ENCODE measurements at regions not wholly inside any gene's neighbourhood (a gene's known extent, or its start where the extent isn't known, plus 50 kb on each side); places are given as distances from the start of the nearest gene placed in this dataset.

DNA sequence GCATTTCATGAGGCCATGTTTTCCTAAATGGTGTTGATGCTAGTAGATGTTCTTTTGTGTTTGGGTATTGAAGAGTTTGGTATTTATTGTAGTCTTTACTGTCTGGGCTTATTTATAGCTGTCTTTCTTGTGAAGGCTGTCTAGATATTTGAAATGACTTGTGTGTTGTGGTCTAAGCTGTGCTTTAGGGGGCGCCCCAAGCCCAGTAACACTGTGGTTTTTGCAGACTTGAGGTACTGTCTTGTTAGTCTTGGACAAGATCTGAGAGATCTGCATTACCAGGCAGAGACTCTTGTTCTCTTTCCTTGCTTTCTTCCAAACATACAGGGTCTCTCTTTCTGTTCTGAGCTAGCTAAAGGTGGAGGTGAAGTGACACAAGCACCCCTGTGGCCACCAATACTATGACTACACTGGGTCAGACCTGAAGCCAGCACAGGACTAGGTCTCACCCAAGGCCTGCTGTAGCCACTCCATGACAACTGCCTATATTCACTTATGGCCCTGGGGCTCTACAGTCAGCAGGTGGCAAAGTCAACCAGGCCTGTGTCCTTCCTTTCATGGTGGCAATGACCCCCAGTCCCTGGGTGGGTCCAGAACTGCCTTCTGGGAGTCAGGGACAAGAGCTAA lies 152.1 kb upstream of the TBC1D5 start (continued):
- TF ChIP-seq, protein P1, sequence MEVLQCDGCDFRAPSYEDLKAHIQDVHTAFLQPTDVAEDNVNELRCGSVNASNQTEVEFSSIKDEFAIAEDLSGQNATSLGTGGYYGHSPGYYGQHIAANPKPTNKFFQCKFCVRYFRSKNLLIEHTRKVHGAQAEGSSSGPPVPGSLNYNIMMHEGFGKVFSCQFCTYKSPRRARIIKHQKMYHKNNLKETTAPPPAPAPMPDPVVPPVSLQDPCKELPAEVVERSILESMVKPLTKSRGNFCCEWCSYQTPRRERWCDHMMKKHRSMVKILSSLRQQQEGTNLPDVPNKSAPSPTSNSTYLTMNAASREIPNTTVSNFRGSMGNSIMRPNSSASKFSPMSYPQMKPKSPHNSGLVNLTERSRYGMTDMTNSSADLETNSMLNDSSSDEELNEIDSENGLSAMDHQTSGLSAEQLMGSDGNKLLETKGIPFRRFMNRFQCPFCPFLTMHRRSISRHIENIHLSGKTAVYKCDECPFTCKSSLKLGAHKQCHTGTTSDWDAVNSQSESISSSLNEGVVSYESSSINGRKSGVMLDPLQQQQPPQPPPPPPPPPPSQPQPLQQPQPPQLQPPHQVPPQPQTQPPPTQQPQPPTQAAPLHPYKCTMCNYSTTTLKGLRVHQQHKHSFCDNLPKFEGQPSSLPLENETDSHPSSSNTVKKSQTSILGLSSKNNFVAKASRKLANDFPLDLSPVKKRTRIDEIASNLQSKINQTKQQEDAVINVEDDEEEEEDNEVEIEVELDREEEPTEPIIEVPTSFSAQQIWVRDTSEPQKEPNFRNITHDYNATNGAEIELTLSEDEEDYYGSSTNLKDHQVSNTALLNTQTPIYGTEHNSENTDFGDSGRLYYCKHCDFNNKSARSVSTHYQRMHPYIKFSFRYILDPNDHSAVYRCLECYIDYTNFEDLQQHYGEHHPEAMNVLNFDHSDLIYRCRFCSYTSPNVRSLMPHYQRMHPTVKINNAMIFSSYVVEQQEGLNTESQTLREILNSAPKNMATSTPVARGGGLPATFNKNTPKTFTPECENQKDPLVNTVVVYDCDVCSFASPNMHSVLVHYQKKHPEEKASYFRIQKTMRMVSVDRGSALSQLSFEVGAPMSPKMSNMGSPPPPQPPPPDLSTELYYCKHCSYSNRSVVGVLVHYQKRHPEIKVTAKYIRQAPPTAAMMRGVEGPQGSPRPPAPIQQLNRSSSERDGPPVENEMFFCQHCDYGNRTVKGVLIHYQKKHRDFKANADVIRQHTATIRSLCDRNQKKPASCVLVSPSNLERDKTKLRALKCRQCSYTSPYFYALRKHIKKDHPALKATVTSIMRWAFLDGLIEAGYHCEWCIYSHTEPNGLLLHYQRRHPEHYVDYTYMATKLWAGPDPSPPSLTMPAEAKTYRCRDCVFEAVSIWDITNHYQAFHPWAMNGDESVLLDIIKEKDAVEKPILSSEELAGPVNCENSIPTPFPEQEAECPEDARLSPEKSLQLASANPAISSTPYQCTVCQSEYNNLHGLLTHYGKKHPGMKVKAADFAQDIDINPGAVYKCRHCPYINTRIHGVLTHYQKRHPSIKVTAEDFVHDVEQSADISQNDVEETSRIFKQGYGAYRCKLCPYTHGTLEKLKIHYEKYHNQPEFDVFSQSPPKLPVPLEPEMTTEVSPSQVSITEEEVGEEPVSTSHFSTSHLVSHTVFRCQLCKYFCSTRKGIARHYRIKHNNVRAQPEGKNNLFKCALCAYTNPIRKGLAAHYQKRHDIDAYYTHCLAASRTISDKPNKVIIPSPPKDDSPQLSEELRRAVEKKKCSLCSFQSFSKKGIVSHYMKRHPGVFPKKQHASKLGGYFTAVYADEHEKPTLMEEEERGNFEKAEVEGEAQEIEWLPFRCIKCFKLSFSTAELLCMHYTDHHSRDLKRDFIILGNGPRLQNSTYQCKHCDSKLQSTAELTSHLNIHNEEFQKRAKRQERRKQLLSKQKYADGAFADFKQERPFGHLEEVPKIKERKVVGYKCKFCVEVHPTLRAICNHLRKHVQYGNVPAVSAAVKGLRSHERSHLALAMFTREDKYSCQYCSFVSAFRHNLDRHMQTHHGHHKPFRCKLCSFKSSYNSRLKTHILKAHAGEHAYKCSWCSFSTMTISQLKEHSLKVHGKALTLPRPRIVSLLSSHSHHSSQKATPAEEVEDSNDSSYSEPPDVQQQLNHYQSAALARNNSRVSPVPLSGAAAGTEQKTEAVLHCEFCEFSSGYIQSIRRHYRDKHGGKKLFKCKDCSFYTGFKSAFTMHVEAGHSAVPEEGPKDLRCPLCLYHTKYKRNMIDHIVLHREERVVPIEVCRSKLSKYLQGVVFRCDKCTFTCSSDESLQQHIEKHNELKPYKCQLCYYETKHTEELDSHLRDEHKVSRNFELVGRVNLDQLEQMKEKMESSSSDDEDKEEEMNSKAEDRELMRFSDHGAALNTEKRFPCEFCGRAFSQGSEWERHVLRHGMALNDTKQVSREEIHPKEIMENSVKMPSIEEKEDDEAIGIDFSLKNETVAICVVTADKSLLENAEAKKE (CRISPR knock-in tag; IDR thresholded peaks at IDR 0.05) = 0 out of 2 replicates have a peak, but pooled peaks have one; percentile 57
- no peak for TF ChIP-seq JUNB (IDR thresholded peaks at IDR 0.05; ENCODE audit: unreplicated experiment)

DNA sequence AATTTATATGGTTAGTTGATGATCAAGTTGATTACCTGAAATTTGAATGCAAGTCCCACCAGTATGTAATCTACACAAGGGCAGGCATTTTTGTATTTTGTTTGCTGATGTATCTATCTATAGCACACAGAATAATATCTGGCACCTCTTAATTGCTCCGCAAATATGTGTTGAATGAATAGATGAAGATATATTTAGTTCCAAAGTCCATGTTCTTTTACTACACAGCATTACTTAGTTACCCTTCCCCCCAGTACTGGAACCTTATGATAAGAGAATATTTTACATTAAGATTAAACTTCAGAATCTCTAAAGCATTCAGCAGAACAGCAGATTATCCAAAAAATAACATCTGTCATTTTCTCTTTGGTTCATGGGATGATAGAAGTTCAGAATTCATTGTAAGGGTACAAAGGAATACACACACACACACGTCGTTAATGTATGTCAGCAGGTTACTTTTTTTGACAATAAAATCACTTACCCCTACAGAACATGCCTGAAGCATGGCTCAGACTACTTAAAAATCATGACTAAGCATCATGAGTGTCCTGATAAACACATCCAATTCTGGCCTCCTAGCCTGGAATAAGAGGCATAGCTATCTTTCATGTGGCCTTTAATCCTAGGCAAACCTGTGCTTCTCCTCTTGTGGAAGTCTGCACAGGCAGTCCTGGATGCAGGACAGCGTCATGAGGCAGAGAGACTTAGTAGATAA lies 148.9 kb upstream of the TBC1D5 start:
- no peaks in the 10 kb centered on the region for H3K4me1 ChIP-seq (ENCODE audit: insufficient read depth)
- H3K4me3 ChIP-seq = no peak overlapping the region
- no peak for DNase-seq (ENCODE audit: low spot score)
- no peak overlapping the region for H3K27ac ChIP-seq (ENCODE audit: low read depth)
- H4K20me1 ChIP-seq (replicated peaks; ENCODE audit: insufficient read depth) = no peaks in the 10 kb centered on the region
- no peak for ATAC-seq
- H2AFZ ChIP-seq = no peak overlapping the region
- H3K36me3 Mint-ChIP-seq (ENCODE audit: low read depth) = no peaks in the 10 kb centered on the region
- no peak overlapping the region for H3K4me2 ChIP-seq
- no peak overlapping the region for H3K27ac Mint-ChIP-seq
- no peak for TF ChIP-seq EZH2 (IDR thresholded peaks at IDR 0.05; ENCODE audit: low read depth, unreplicated experiment)
- TF ChIP-seq NANOG (IDR thresholded peaks at IDR 0.05; ENCODE audit: borderline replicate concordance) = no peak
- TF ChIP-seq, protein P2, sequence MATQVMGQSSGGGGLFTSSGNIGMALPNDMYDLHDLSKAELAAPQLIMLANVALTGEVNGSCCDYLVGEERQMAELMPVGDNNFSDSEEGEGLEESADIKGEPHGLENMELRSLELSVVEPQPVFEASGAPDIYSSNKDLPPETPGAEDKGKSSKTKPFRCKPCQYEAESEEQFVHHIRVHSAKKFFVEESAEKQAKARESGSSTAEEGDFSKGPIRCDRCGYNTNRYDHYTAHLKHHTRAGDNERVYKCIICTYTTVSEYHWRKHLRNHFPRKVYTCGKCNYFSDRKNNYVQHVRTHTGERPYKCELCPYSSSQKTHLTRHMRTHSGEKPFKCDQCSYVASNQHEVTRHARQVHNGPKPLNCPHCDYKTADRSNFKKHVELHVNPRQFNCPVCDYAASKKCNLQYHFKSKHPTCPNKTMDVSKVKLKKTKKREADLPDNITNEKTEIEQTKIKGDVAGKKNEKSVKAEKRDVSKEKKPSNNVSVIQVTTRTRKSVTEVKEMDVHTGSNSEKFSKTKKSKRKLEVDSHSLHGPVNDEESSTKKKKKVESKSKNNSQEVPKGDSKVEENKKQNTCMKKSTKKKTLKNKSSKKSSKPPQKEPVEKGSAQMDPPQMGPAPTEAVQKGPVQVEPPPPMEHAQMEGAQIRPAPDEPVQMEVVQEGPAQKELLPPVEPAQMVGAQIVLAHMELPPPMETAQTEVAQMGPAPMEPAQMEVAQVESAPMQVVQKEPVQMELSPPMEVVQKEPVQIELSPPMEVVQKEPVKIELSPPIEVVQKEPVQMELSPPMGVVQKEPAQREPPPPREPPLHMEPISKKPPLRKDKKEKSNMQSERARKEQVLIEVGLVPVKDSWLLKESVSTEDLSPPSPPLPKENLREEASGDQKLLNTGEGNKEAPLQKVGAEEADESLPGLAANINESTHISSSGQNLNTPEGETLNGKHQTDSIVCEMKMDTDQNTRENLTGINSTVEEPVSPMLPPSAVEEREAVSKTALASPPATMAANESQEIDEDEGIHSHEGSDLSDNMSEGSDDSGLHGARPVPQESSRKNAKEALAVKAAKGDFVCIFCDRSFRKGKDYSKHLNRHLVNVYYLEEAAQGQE (IDR thresholded peaks at IDR 0.05; ENCODE audit: unreplicated experiment) = no peak
- TF ChIP-seq, protein P3, sequence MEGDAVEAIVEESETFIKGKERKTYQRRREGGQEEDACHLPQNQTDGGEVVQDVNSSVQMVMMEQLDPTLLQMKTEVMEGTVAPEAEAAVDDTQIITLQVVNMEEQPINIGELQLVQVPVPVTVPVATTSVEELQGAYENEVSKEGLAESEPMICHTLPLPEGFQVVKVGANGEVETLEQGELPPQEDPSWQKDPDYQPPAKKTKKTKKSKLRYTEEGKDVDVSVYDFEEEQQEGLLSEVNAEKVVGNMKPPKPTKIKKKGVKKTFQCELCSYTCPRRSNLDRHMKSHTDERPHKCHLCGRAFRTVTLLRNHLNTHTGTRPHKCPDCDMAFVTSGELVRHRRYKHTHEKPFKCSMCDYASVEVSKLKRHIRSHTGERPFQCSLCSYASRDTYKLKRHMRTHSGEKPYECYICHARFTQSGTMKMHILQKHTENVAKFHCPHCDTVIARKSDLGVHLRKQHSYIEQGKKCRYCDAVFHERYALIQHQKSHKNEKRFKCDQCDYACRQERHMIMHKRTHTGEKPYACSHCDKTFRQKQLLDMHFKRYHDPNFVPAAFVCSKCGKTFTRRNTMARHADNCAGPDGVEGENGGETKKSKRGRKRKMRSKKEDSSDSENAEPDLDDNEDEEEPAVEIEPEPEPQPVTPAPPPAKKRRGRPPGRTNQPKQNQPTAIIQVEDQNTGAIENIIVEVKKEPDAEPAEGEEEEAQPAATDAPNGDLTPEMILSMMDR (conservative IDR thresholded peaks at IDR 0.05; ENCODE audit: low read depth in 2 of 2) = no peak
- TF ChIP-seq STAT1 (IDR thresholded peaks at IDR 0.05; ENCODE audit: unreplicated experiment) = no peak
- H3K27me3 ChIP-seq (ENCODE audit: insufficient read depth) = no peaks in the 10 kb centered on the region
- no peaks in the 10 kb centered on the region for H3K9me3 Mint-ChIP-seq
- no peak overlapping the region for H3K4me3 Mint-ChIP-seq
- no peaks in the 10 kb centered on the region for H3F3A ChIP-seq (replicated peaks; ENCODE audit: low read depth)
- peaks cover 2% of the 10 kb centered on the region; the same call in 1 of the 2 replicates for H3K79me2 ChIP-seq (replicated peaks; ENCODE audit: insufficient read depth)
- no peaks in the 10 kb centered on the region for H3K4me1 Mint-ChIP-seq
- no peaks in the 10 kb centered on the region for H3K9me2 ChIP-seq (ENCODE audit: insufficient read depth)
- H3K36me3 ChIP-seq (ENCODE audit: insufficient read depth) = no peaks in the 10 kb centered on the region
- no peaks in the 10 kb centered on the region for H3K27me3 Mint-ChIP-seq (ENCODE audit: insufficient read depth, low read depth, poor library complexity)
